HFFc6 (cell line): ENCODE measurements at regions not wholly inside any gene's neighbourhood (a gene's known extent, or its start where the extent isn't known, plus 50 kb on each side); places are given as distances from the start of the nearest gene placed in this dataset.
A peak's percentile ranks its signal among the peaks of the same experiment; 100 is the strongest.

Source experiments
- DNase-seq: peaks from one replicate; pipeline ENCODE4 v3.0.0-alpha.2; 2018
- H3K27ac Mint-ChIP-seq: 2 replicates; pipeline ENCODE4 v1.8.0; 2020; ENCODE audit warnings: mild to moderate bottlenecking, mixed read lengths
- H3K27me3 Mint-ChIP-seq: 2 replicates; pipeline ENCODE4 v1.8.0; 2021; ENCODE audit warnings: mild to moderate bottlenecking, moderate library complexity, mixed read lengths; ENCODE audit not compliant: insufficient read depth
- H3K36me3 Mint-ChIP-seq: 2 replicates; pipeline ENCODE4 v1.8.0; 2021; ENCODE audit warnings: low read depth, mixed read lengths
- H3K4me1 Mint-ChIP-seq: 2 replicates; pipeline ENCODE4 v1.8.0; 2020; ENCODE audit warnings: low read depth, mixed read lengths
- H3K4me3 Mint-ChIP-seq: 2 replicates; pipeline ENCODE4 v1.8.0; 2020; ENCODE audit warnings: mild to moderate bottlenecking, moderate library complexity, mixed read lengths
- H3K9me3 Mint-ChIP-seq: 2 replicates; pipeline ENCODE4 v1.8.0; 2020; ENCODE audit warnings: mild to moderate bottlenecking, mixed read lengths
- TF ChIP-seq, protein P1 (sequence below): fragments of 200-600 bp; sonication (generic); IDR thresholded peaks from 2 replicates; pipeline ENCODE4 v1.5.0; 2021; ENCODE audit warnings: antibody characterized with exemption, mild to moderate bottlenecking

DNA sequence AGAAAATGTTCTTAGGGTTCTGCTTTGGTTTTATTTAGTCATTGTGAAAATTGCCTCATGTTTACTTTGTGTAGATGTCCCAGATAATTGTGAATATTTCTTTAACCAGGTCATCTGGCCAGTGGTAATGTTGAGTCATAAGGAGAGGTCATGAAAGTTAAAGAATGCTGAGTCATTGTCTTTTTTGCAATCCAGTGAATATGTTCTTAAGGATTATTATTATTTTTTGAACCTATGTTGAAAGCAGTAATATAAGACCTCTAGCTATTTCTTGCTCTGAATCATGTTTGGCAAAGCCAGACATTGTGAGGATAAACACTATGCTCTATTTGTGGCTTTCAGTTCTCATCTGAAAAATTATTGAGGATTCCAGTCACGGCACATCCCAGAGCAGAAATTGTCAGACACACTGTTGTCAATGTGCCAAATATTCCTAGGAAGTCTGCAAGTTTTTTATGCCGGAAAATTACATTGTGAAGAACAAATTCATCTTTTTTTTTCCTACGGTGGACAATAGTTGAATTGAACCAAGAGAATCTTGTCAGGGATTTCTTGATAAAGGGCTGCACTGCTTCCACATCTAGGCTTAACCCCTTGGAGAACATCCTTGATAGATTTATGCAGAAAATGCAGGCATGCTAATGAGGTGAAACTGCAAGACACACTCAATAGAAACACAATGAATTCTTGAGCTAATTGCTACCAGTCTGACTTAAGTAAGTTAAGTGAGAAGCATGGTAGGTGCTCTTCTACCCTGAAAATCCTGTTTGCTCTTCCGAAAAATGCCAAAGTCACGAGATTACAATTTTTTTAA is 369.6 kb downstream of the ATP23 start:
- Mint-ChIP-seq H3K4me3 (peak overlapping the region; percentile 29; the same call in 1 of the 2 replicates), H3K27me3 (peaks cover 1% of the 10 kb centered on the region), H3K27ac (peak overlapping the region; percentile 83), H3K9me3 (peaks cover 13% of the 10 kb centered on the region), H3K36me3 (peaks cover 14% of the 10 kb centered on the region), H3K4me1 (peaks cover 67% of the 10 kb centered on the region)
- TF ChIP-seq, protein P1, sequence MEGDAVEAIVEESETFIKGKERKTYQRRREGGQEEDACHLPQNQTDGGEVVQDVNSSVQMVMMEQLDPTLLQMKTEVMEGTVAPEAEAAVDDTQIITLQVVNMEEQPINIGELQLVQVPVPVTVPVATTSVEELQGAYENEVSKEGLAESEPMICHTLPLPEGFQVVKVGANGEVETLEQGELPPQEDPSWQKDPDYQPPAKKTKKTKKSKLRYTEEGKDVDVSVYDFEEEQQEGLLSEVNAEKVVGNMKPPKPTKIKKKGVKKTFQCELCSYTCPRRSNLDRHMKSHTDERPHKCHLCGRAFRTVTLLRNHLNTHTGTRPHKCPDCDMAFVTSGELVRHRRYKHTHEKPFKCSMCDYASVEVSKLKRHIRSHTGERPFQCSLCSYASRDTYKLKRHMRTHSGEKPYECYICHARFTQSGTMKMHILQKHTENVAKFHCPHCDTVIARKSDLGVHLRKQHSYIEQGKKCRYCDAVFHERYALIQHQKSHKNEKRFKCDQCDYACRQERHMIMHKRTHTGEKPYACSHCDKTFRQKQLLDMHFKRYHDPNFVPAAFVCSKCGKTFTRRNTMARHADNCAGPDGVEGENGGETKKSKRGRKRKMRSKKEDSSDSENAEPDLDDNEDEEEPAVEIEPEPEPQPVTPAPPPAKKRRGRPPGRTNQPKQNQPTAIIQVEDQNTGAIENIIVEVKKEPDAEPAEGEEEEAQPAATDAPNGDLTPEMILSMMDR = no peak
- DNase-seq = peak; percentile 99

DNA sequence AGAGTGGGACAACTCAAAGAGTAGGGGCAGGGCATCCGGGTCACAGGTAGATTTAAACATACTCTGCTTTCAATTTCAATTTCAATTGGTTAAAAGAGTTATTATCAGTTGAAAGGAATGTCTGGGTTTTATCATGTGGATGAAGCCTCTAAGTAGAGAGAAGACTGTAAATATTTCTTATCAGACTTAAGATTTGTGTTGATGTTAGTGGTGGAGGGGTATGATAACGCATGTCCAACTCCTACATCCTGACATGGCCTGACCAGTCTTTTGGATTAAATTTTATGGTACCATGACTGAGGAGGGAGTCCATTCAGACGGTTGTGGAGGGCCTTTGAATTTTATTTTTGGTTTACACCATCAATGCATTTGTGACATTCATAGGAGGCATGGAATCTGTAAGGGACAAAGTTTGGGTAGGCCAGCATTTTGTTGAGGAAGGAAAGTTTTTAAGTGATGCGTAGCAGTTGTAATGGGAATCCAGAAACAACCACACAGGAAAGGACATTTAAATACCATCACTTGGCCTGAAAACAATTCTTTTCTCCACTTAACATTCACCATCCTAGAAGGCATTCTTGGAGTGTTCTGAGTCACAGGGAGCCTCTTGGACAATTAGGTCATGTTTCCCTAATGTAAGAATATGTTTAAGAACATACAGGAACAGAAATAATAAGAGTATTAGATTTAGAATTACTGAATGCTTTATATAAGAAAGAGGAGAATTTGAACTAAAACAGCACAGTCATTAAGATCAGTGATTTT is 371.9 kb downstream of the ATP23 start:
- TF ChIP-seq, protein P1 = no peak
- Mint-ChIP-seq H3K27ac (peak overlapping the region; percentile 80), H3K4me1 (peaks cover 59% of the 10 kb centered on the region), H3K9me3 (no peaks in the 10 kb centered on the region), H3K27me3 (no peaks in the 10 kb centered on the region; the same call in 1 of the 2 replicates), H3K4me3 (peak overlapping the region; percentile 12), H3K36me3 (peaks cover 7% of the 10 kb centered on the region; the same call in 1 of the 2 replicates)
- DNase-seq = peak; percentile 76

DNA sequence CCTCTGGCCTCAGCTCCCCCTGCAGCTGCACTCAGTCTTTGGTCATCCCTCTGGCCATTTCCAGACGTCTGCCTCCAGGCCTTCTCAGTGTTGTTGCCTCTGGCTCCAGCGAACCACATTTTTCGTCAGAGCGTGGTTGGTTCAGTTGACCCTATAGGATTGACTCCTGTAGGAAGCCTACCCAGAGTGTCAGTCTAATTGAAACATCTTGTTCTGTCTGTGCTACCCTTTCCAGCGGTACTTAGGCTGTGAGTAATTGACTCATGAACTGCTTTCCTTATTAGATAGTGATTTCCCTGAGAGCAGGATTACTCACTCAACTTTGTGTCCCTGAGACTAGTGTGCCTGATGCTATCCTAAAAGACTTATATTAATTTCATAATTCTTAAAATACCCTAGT is 373.2 kb downstream of the ATP23 start:
- DNase-seq = peak; percentile 71
- Mint-ChIP-seq H3K4me3 (peak overlapping the region; percentile 13; the same call in 1 of the 2 replicates), H3K36me3 (peaks cover 7% of the 10 kb centered on the region; the same call in 1 of the 2 replicates), H3K9me3 (no peaks in the 10 kb centered on the region), H3K27ac (peak overlapping the region; percentile 80), H3K4me1 (peaks cover 54% of the 10 kb centered on the region), H3K27me3 (no peaks in the 10 kb centered on the region; the same call in 1 of the 2 replicates)
- TF ChIP-seq, protein P1 = no peak

DNA sequence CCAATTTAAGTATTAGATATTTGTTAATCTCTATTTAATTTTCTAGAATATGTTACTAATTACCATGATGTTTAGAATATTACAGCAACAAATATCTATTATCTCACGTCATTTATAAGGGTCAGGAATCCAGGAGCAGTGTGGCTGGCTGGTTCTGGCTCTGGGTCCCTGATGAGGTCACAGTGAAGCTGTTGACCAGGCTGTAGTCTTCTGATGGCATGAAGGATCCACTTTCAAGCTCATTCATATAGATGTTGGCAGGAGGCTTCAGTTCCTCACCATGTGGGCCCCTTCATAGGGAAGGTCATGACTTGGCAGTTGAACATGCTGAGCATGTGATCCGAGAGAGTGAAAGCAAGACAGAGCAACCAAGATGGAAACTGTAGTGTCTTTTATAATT is 375.6 kb downstream of the ATP23 start:
- peaks cover 7% of the 10 kb centered on the region; the same call in 1 of the 2 replicates for H3K36me3 Mint-ChIP-seq
- peaks cover 31% of the 10 kb centered on the region for H3K4me1 Mint-ChIP-seq
- H3K9me3 Mint-ChIP-seq = no peaks in the 10 kb centered on the region
- DNase-seq = no peak
- no peak overlapping the region for H3K4me3 Mint-ChIP-seq
- H3K27ac Mint-ChIP-seq = no peak overlapping the region
- TF ChIP-seq, protein P1 = no peak
- no peaks in the 10 kb centered on the region; the same call in 1 of the 2 replicates for H3K27me3 Mint-ChIP-seq

DNA sequence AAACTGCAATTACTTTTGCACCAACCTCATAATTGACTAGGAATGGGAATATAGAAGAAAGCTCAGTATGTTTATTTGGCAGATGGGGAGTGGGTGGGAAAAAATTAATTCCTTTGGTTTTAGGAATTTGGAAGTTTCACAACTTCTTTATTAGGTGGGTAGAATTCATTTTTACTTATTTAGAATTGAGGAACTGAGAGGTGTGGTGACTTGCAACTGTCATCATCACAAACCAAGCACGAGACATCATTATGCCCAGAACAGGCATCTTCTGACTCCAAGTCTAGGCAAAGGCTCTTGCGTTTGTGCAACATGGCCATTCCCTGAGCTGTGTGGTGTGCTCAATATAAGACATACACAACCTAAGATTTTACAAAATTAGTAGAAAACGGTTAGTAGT is 380.0 kb downstream of the ATP23 start:
- H3K4me1 Mint-ChIP-seq = peaks cover 30% of the 10 kb centered on the region
- H3K27ac Mint-ChIP-seq = no peak overlapping the region
- no peaks in the 10 kb centered on the region for H3K27me3 Mint-ChIP-seq
- TF ChIP-seq, protein P1 = no peak
- no peak for DNase-seq
- peaks cover 7% of the 10 kb centered on the region; the same call in 1 of the 2 replicates for H3K36me3 Mint-ChIP-seq
- no peaks in the 10 kb centered on the region for H3K9me3 Mint-ChIP-seq
- no peak overlapping the region for H3K4me3 Mint-ChIP-seq
